GM12891 (cell line): ENCODE measurements at regions not wholly inside any gene's neighbourhood (a gene's known extent, or its start where the extent isn't known, plus 50 kb on each side); places are given as distances from the start of the nearest gene placed in this dataset.

Experiments used
- DNase-seq: peaks from one replicate; pipeline ENCODE4 v3.0.0; 2011; ENCODE audit warnings: low spot score; ENCODE audit not compliant: insufficient read length
- FAIRE-seq: peaks from 2 replicates; lab custom pipeline; 2011; peaks lifted over from hg19 to GRCh38; lab: Jason Lieb, UNC
- PAX5 ChIP-seq: IDR thresholded peaks from 2 replicates; pipeline ENCODE4 v1.6.1; 2011; ENCODE audit warnings: low read length, moderate library complexity, mild to moderate bottlenecking; ENCODE audit not compliant: insufficient read depth, severe bottlenecking
- POLR2A ChIP-seq: IDR thresholded peaks from 2 replicates; pipeline ENCODE4 v1.6.1; 2011; ENCODE audit warnings: low read depth, low read length, control low read depth
- POLR2AphosphoS5 ChIP-seq: IDR thresholded peaks from 2 replicates; pipeline ENCODE4 v1.6.1; 2011; ENCODE audit warnings: low read depth, low read length, control low read depth
- POU2F2 ChIP-seq: IDR thresholded peaks from 2 replicates; pipeline ENCODE4 v1.6.1; 2011; ENCODE audit warnings: low read depth, mild to moderate bottlenecking, control low read depth, low read length, moderate library complexity
- SPI1 ChIP-seq: IDR thresholded peaks from 2 replicates; pipeline ENCODE4 v1.6.1; 2011; ENCODE audit warnings: low read depth, low read length, control low read depth
- TAF1 ChIP-seq: IDR thresholded peaks from 2 replicates; pipeline ENCODE4 v1.6.1; 2011; ENCODE audit warnings: low read depth, low read length, control low read depth

- TF ChIP-seq PAX5: no peak
- TF ChIP-seq POU2F2: no peak
- no peak for TF ChIP-seq POLR2AphosphoS5
- no peak for TF ChIP-seq SPI1
- TF ChIP-seq POLR2A: no peak
- no peak for TF ChIP-seq TAF1
- DNase-seq (no peak), FAIRE-seq (no peak)
Observed at GRCh38 chr12:89258240-89258969, 93.9 kb downstream of the DUSP6 start.

GRCh38 chr12:89257340-89257739, 95.0 kb downstream of the DUSP6 start:
- DNase-seq: no peak
- FAIRE-seq: no peak
- no peak for TF ChIP-seq SPI1
- no peak for TF ChIP-seq POLR2AphosphoS5
- TF ChIP-seq PAX5: no peak
- no peak for TF ChIP-seq POLR2A
- TF ChIP-seq POU2F2: no peak
- TF ChIP-seq TAF1: no peak

- no peak for FAIRE-seq
- TF ChIP-seq TAF1 (no peak), PAX5 (no peak), POLR2AphosphoS5 (no peak), POU2F2 (no peak), POLR2A (no peak), SPI1 (no peak)
- no peak for DNase-seq
Observed at GRCh38 chr12:89256060-89256459, 96.2 kb downstream of the DUSP6 start.

GRCh38 chr12:89253488-89253887, 98.8 kb downstream of the DUSP6 start:
- TF ChIP-seq PAX5: no peak
- DNase-seq (no peak), FAIRE-seq (no peak)

- DNase-seq (no peak), FAIRE-seq (no peak)
Observed at GRCh38 chr12:89252284-89252683, 100.0 kb downstream of the DUSP6 start.

DNA sequence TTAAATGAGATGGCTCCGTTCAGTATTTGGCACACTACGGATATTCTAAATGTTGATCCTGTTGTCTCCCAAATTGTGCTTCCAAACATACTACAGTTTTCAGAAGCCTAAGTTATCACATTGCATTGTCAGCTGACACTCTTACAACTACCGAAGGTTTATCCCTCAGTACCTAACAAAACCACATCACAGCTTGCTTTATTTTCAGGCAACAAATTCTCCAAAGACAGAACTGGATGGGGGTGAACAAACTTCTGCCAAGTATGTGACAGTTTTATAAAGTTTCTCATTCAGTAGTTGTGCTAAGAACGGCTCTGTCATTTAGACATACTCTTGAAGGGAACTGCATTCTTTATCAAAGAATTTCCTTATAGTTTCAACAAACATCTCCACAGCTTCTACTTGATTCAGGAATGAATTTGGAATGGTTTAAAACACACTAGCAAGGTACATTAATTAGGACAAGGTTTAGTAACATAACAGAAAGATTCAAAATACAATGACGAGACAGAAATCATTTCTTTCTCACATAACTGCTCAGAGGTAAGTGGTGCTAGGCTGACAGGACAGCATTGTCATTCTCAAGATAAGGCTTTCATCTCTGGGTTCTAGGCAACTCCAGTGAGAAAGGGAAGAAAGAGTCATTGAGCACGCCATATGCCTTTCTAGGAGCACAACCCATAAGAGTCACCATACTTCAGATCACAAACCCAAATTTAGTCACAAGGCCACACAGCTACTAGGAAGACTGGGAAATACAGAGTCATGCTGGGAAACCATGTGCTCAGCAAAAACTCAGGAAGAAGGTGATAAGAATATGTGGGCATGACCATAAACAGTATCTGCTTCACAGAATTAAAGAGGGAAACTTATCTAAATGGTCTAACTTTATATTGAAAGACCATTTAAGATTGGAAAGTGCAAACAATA, 100.7 kb downstream of the DUSP6 start:
- TF ChIP-seq POLR2A (no peak), SPI1 (no peak), TAF1 (no peak), POU2F2 (no peak), POLR2AphosphoS5 (no peak)
- FAIRE-seq (no peak), DNase-seq (no peak)

More at GRCh38 chr12:89252284-89252683, 100.0 kb downstream of the DUSP6 start:
- no peak for TF ChIP-seq TAF1
- TF ChIP-seq PAX5: no peak
- TF ChIP-seq POLR2A: no peak
- no peak for TF ChIP-seq POLR2AphosphoS5
- no peak for TF ChIP-seq POU2F2
- no peak for TF ChIP-seq SPI1

GRCh38 chr12:89250636-89251035, 101.7 kb downstream of the DUSP6 start:
- TF ChIP-seq SPI1 (no peak), PAX5 (no peak), TAF1 (no peak), POLR2A (no peak), POU2F2 (no peak), POLR2AphosphoS5 (no peak)
- no peak for FAIRE-seq

GRCh38 chr12:89250213-89250612, 102.1 kb downstream of the DUSP6 start:
- TF ChIP-seq PAX5 (no peak), POU2F2 (no peak), POLR2A (no peak), POLR2AphosphoS5 (no peak), SPI1 (no peak), TAF1 (no peak)
- FAIRE-seq: no peak
- no peak for DNase-seq

More at GRCh38 chr12:89250636-89251035, 101.7 kb downstream of the DUSP6 start:
- no peak for DNase-seq

DNA sequence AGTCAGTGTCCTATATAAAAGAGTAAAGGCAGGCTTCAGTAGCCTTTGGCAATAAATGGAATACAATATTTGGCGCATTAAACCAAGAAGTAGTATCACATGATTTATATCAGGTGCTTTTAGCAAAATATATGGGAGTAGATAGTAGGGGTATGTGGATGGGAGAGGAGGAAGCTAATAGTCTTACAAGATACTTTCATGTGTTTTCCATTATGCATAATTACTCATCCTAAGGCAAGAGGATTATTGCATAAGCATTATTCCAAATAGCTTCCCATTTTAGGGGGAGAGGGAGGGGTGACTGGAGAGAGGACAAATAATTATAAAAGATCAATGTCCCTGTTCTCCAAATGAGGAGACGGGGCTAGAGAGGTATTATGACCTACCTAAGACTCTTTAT, 104.3 kb downstream of the DUSP6 start:
- TF ChIP-seq POU2F2: no peak
- TF ChIP-seq POLR2A: no peak
- no peak for TF ChIP-seq TAF1
- TF ChIP-seq POLR2AphosphoS5: no peak
- no peak for TF ChIP-seq PAX5
- no peak for TF ChIP-seq SPI1
- DNase-seq: no peak
- no peak for FAIRE-seq
